ENCODE measurements at regions not wholly inside any gene's neighbourhood (a gene's known extent, or its start where the extent isn't known, plus 50 kb on each side); places are given as distances from the start of the nearest gene placed in this dataset.

DNA sequence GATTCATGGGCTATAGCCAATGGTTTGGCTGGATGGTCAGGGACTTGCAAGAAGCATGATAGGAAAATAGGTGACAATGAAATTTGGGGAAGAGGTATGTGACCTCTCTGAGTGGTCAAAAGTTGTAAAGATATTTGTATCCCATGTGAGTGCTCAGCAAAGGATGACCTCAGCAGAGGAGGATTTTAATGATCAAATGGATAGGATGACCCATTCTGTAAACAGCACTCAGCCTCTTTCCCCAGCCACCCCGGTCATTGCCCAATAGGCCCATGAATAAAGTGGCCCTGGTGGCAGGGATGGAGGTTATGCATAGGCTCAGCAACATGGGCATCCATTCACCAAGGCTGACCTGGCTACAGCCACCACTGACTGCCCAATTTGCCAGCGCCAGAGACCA, 138.4 kb upstream of the SPDL1 start:
- no peak for DNase-seq

DNA sequence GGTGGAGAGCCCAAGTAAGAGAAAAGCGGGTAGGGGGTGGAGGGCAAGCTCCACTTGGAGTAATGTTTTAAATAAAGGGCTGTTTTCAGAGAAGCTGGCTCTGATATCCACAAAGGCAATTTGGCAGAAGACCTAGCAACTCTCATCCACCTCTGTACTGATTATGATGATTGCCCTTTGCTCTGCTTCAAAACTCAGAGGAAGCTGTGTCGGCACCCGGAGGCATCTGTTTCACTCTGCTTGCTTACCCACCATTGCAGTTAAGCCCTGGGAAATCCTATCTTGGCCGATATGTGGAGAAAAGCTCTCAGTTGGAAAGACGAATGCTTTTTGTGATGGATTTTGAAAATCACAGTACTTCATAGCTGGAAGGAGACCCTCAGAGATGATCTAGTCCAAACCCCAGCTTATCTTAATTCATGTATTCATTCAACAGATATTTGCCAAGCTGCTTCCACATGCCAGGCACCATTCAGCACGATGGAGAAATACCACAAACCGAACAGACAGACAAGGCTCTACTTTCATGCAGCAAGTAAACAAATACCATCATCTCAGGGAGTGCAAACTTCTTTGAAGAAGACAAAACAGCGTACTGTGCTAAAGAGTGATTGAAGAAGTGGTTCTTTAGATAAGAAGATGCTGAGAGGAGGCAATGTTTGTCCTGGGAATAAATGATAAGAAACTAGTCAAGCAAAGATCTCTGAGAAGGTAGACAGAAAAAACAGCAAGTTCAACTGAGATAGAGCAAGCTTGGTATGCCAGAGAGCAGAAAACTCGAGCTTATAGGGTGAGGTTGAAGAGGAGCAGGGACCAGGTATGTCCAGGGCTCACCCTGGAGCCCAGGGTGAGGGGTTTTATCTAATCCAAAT, 140.4 kb upstream of the SPDL1 start:
- peak; percentile 33 for DNase-seq

DNA sequence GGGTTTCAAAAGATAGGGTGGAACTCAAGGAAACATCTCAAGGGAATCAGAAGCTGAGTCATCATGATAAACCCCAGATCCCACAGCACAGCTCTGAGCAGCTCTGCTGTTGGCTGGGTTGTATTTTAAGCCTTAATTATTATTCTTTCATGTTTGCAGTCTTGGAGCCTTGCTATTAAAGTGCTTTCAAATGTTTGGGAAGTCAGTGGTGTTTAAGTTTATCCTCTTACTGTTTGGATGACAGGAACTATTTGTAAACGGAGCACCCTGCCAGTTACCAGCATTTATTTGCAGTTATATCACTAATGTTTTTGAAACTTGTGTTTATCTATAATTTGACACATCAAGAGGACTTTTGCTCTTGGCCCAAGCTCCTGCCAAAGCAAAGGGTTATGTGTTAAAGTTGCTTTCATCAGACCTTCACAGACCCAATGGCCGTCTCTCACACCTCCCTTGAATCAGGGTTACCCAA, 141.1 kb upstream of the SPDL1 start:
- DNase-seq, result peak; percentile 48

DNA sequence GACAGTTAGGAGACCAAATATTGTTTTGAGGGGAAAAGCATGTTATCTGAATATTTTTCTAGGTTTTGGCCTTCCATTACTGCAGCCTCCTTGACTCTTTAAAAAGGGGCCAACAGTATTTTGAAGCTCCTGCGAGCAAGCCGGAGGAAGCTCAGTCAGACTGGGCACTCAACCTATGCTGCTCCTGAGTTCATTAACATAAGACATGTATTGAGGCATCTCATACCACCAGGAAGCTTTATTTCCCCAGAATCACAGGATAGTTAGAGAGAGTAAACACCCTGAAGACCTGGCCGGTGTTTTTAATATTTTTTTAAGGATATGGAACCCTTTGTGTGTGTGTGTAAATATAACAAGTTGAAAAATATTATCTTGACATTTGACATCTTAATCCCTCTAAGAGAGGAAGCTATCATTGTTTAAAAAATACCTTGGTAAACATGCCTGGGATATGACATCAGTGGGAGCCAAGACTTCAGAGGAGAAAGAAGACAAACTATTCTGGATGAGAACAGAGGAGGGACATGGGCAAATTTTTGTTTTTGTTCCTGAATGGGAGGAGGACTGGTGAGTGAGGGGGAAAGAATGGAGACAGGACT, 139.3 kb upstream of the SLIT3 start:
- DNase-seq, result no peak

DNA sequence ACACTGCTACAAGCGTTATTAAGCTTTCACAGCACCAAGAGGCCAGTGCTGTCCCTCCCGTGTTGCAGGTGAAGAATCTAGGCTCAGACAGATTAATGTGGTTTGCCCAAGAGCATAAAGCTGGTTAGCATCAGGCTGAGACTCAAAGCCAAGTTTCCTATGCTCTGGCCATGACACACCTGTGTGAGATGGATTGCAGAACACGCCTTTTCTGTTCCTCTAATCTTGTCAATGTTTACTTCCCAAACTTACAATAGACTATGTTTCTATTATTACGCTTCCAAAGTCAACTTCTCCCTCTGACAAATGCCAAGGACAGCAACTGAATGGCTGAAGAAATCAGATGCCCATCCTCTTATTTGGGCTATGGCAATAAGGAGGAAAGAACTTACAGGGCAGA, 138.4 kb upstream of the SLIT3 start:
- DNase-seq, result no peak

DNA sequence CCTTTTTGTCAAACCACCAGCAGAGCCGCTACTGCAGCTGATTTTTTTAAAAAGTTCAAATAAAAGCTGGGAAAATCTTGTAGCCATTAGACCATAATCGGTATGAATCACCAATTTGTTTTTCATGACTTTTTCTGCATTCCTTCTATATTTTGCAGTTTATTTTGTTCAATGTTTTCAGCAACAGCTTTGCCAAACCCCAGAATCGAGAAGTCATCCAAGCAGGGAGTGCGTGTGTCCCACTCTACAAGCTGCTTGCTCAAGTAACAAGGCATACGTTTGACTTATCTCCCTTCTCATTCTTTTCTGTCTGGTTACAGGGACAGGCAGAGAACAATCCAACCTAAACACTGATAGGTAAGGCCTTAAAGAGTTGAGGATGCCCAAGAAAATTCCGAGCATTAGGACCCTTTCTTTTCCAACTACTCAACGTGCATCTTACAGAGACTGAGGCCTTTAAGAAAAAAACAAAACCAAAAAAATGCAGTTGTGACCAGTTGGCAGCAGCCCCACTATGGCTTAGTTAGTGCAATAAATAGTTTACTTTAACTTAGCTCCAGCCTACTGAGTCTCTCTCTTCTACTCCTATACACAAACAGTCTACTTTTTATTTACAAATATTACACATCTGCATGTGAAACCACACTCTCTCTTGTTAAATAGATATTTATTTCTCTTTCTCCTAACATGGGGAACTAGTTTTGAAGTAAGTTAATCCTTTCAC, 134.7 kb upstream of the SLIT3 start:
- no peak for DNase-seq

DNA sequence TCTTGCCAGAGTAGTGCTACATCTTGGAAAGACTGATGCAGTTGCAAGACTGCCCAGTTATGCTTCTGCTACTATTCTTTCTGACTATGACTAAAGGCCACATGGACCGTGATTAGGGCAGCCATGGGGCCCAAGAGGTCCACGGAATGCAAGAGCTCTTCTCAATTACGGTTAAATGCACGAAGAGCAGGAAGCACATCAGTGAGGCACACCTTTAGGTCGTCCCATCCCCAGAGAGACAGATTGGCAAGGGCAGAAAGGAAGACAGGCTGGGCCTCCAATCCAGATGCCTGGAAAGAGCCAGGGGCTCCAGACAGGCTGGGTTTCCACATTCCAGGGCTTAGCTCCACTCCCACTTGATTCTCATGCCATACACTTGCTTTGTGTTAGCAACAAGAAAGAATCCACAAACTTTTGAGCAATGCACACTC, 132.3 kb upstream of the SLIT3 start:
- DNase-seq, result peak; percentile 33

DNA sequence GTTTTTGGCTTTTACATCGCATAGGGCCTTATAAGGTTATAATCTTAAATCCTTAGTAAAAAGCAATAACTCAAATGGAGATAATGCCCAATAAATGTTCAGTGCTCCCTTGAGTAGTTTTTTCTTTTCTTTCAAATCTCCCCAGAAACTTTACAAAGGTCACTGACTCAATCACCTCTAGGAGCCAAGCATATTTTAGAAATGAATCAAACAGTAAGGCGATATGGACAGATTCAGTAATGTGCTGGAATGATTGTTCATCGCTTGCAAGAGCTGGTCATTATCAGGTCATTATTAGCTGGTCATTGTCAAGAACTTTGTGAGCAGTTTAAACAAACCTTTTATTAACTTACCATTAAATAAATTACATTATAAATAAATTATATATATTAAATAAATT, 130.4 kb upstream of the SLIT3 start:
- no peak for DNase-seq

DNA sequence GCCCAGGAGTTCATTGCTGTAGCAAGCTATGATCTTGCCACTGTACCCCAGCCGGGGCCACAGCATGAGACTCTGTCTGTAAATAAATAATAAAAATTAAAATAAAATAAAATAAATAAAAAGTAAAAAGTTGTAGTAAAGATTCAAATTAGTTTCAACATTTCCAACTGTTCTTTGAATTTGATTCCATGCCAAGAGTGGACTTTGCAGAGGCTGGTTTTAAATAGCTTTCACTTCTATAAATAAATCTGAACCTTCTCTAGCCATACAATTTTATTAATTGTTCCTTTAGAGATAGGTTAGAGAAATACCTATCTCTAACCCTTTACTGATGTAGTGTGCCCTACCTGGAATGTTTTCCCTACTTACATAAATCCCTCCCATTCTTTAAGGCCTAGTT, 129.7 kb upstream of the SLIT3 start:
- no peak for DNase-seq

DNA sequence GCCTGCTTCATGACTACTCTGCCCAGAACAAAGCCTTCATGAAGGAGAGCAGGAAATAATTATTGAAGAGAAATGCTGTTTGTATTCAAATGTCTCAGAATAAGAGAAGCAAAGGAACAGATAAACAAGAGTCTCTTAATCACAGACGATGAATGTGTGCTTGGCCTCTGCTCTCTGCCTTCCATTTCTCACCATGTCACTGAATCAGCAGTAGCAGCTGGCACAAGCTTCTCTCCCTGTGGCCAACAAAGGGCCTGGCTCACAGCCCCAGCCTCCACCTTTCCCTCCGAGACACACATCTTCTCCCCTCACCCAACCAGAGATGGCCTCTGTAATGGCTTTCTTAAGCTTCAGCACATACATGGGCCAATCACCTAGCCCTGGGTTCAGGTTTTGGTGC, 128.1 kb upstream of the SLIT3 start:
- no peak for DNase-seq

DNA sequence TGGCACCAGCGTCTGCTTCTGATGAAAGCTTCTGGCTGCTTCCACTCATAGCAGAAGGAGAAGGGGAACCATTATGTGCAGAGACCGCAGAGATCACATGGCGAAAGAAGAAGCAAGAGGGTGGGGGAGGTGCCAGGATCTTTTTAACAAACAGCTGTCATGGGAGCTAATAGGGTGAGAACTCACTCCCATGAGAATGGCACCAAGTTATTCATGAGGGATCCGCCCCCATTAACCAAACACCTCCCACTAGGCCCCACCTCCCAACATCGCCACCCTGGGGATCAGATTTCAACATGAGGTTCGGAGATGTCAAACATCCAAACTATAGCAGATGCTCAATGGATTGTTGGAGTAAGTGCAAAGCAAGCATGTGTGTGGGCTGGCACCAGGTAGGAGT, 125.8 kb upstream of the SLIT3 start:
- no peak for DNase-seq

DNA sequence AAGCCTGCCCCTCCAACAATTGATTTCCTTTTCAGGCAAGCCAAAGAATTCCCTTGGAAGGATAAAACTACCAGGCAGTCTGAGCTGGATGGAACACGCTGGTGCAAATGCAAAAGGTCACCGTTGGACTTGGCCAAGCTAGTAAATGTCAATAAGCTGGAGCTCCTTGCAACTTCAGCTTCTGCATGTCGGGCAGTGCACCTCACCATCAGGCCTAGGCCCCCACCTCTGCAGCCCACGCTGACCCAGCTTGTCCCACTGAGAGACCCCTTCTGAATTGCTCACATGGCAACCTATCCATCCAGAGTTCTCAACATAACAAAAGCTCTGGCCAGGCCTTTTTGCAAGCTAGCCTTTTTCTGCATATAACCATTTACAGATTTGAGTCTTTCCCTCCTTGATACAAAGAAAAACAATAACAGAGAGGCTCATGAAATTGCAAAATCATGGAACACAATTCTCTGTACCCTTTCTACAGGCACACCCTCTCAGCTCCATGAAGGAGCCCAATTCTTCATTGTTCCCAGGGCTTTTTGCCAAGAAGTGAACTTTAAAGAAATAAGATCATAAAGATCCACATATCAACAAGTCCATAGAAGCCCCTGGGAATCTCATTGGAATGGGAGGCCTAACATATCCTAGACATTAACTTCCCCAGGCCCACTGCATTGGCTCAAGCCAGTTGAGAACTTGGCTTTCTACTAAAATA, 123.9 kb upstream of the SLIT3 start:
- DNase-seq, result no peak

DNA sequence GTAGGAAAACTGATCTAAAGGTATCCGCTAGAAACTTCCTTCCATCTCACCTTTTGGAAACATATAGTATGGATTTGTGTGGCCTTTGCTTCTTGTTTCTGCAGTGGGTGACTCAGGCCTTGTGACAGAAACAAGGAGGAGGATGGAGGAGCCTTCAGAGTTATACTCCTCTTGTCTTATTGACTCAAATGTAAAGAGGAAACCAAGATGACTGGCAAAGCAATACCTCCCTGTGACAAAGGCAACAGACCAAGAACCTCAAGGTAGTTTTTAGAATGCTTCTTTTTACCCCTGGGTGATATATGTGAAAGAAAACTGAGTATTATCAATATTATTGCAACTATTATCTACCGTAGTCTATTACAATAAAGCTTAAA, 123.3 kb upstream of the SLIT3 start:
- no peak for DNase-seq

DNA sequence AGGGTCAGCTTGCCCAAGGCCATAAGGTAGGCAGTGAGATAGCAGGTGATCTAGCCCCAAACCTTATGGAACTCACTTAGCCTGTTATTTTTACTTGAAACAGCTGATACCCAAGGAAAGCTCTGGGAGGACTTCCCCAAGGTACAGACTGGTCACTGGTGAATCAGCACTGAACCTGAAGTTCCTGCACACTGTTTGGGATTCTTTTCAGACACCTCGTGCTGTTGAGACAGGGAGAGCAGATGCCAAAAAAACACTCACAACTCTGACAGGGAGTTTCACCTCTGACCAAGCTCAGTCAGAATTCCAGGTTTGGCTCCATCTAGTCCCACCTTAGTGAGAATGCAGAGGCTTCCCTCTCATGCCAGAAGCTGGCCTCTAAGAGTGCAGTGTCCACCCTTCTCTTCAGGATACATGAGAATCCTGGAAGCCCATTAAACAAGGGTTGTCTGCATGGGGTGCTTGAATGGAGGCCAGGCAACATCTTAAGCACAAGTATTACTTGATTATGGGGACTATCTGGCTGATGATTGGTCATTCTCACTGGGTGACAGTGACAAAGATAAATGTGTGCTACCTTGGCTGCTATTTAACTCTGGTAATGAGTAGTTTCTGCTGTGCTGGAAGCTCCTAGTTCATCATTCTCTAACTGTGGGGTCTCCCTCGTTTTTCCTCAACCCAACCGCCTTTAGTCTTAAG, 122.8 kb upstream of the SLIT3 start:
- no peak for DNase-seq

DNA sequence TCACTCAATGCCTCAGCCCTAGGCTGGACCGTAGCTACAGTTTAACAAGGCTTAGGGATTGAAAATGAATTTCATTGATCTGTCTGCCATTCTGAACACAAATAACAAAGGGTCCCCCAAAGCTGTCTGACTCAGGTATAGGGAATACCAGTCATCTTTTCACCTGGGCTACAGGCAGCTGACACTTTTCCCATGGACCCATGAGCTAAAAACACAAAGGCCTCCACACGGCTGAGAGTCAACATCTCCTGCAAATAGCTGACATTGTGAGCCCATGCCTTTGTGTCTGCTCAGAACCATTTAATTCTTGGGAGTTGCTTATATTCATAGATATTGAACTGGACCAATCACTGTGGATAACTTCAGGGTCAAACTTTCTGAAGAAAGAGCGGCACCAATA, 121.1 kb upstream of the SLIT3 start:
- no peak for DNase-seq

DNA sequence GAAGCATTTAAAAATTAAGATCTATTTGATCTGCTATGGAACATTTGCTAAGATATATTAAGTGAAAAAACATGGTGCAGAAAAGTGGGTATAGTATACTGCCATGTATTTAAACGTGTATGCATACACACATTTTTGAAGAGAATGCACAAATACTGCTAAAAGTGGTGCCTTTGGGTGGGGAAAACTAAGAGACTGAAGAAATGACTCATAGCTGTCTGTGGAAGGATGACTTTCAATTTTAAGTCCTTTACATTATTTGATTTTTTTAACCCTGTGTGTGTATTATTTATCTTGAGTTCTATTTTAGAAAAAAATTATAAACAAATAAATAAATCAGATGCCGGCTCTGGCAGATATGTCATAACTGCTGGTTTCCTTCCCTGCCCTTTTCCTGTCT, 120.7 kb upstream of the SLIT3 start:
- DNase-seq, result no peak

DNA sequence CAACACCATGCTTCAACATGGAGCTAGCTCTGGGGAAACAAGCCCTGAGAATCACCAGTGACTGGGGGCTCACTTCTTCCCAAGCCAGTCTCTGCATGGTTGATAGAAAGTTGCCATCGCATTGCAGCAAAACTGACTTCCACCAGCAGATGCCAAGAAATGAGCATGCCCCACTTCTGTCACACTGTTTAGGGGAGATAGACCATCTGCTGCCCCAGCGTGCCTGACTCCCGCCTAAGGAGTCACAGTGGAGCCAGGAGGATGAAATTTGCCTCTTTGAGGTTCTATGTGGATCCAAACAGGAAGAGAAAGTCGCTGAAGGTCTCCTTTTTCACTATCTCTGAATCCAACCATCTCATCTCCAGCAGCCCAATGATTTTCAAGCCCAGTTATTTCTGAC, 116.7 kb upstream of the SLIT3 start:
- no peak for DNase-seq

DNA sequence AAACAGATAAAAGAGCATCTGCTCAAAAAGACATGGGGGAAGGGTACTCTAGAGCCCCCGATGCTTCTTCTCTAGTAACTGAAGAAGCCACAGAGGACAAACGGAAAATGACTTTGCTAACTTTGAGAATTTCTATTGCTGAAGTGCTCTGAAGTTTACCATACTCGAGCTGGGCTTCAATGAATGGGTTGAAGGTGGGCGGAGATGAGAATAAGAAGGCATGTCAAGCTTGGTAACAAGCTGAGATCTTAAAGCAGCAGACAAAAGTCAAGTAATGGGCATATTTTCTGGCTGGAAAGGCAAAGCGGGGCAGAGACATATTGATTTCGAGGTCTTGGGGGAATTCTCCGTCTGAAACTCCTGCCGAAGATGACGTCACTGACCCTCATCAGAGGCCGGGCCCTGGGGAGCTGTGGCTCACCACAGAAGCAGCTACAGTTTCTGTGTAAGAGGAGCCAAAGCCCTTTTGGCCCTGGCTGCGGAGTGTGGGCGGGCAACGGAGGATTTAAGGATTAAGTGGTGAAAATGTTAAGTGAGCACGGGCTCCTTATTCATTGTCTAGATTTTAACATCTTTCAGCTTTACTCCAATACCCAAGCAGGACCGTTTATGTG, 115.8 kb upstream of the SLIT3 start:
- DNase-seq, result peak; percentile 76

DNA sequence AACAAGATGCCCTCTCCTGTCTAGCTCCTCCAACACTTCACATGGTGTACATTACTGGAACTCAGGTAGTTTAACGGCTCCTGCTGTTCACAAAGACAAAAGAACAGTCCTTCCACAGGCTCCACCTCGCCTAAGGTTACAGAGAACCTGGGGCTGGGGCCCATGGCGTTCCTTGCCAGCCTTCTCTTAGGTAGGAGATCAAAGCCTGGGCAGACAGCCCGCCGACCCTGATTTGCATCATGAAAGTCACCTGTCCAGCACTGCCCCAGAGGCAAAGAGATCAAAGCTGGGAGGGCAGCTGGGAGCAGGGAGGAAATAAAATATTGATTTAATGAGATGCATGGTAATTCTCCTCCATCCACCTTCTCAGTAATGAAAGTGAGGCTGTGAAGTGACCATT, 115.0 kb upstream of the SLIT3 start:
- no peak for DNase-seq

DNA sequence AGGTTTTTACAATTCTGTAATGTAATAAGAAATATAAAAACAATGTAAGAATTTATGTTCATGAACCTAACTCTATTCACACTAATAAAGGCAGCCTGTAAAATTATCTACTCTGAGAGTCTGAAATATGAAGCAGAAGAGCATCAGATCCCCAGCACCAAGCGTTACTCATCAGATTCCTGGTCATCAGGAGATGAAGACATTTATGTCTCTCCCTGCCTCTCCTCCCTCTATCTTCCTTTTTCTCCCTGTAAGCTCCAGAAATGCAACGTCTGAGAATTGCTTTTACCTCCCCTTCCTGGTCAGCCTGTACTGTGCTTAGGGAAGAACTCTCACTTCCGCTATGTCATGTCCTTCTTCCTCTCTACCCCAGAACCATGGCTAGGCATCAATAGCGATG, 114.4 kb upstream of the SLIT3 start:
- DNase-seq, result no peak

DNA sequence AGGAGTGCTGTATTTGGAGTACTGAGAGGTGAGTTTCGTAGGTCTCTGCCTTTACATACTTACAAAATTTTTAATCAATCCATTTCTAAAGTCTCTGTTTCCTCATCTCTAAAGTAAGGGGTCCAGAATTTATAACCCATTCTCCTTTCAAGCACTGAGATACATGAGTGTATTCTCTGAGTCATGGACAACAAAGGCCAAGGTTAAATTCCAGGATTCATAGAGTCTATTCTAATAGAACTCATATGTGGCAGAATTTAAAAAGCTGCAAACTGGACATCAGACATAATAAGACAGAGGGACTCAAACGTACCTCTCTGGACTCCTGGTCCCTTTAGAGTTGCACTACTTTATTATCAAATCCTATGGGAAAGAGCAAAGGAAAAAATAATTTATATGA, 112.5 kb upstream of the SLIT3 start:
- no peak for DNase-seq

DNA sequence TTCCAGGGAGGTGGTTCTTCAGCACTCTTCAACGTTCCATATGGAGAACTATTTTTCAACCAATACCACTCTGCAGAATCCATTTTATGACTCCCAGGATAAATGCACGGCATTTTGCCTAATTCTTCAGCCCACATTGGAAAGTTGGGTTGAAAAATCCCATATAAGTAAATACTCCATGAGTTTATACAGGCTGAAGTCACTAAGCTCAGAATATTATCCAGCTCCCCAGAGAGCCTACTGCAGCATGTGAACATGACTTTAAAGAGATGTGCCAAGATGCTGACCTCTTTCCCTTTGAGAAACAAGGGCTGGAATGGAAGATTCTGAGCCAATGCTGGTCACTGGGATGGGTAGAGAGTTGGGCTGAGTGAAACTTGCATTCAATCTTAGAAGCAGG, 111.9 kb upstream of the SLIT3 start:
- DNase-seq, result no peak

Data from eye (tissue), 1 donor.